Lower leg skin (tissue), 4 donors: ENCODE measurements at regions not wholly inside any gene's neighbourhood (a gene's known extent, or its start where the extent isn't known, plus 50 kb on each side); places are given as distances from the start of the nearest gene placed in this dataset.

Experiments used
- DNase-seq, 2 donors: peaks; one replicate each; pipeline ENCODE4 v3.0.0-alpha.2; 2019; ENCODE audit warnings: low spot score in 2 of 2
- H3K4me3 ChIP-seq: fragments of 200-600 bp; sonication (generic); 2 replicates; pipeline ENCODE4 v1.5.1; 2017; ENCODE audit warnings: mild to moderate bottlenecking, low read depth; ENCODE audit not compliant: poor library complexity, severe bottlenecking
- CTCF ChIP-seq, 3 donors: fragments of 450-650 bp; IDR thresholded peaks; one replicate each; pipeline ENCODE4 v1.5.1; 2016; ENCODE audit warnings: antibody characterized with exemption in 3 of 3, mild to moderate bottlenecking in 3 of 3, moderate library complexity in 2 of 3
- POLR2A ChIP-seq, 2 donors: fragments of 450-650 bp; IDR thresholded peaks; one replicate each; pipeline ENCODE4 v1.6.1; 2016 to 2017; ENCODE audit warnings: antibody characterized with exemption in 2 of 2, mild to moderate bottlenecking in 1 of 2, moderate library complexity in 1 of 2
- WGBS, 2 donors: methylation state at CpG; one replicate each; pipeline ENCODE4 v1.1.5; 2018; 5-methylcytosine and 5-hydroxymethylcytosine counted together
- intact Hi-C: fragments of 100-400 bp; cut with DNase I; formaldehyde crosslinking; loops from one replicate; pipeline ENCODE4 v1.15.0; 2023; ENCODE audit warnings: low total_unique reads

GRCh38 chr2:105576440-105577241 is 168.1 kb upstream of the NCK2 start:
- 51 to 58% methylated on average over 12 of the region's 12 CpGs for WGBS, 2 donors

GRCh38 chr2:105576050-105576439 is 168.7 kb upstream of the NCK2 start:
- TF ChIP-seq POLR2A (IDR thresholded peaks at IDR 0.05), result no peak
- TF ChIP-seq CTCF (IDR thresholded peaks at IDR 0.05), result no peak
- peak in 1 of 2 donors; percentile 61 for DNase-seq
- intact Hi-C loops, result loop anchor here (5.0 to 10.0 kb wide), 2 partner anchors 499 to 1521 kb away; no protein-coding TSS in a partner anchor
- H3K4me3 ChIP-seq, result no peak overlapping the region
- 56 to 60% methylated on average over 13 of the region's 13 CpGs for WGBS, 2 donors

More at GRCh38 chr2:105576440-105577241, 168.1 kb upstream of the NCK2 start:
- TF ChIP-seq POLR2A (IDR thresholded peaks at IDR 0.05), result no peak
- TF ChIP-seq CTCF (IDR thresholded peaks at IDR 0.05), result no peak
- intact Hi-C loops, result loop anchor here (5.0 to 10.0 kb wide), 2 partner anchors 498 to 1521 kb away; no protein-coding TSS in a partner anchor
- DNase-seq, result peak in 1 of 2 donors; percentile 70
- H3K4me3 ChIP-seq, result no peak overlapping the region

- intact Hi-C loops, result loop anchor here (5.0 to 10.0 kb wide), 2 partner anchors 499 to 1522 kb away; no protein-coding TSS in a partner anchor
- DNase-seq, result peak in 1 of 2 donors; percentile 43
- TF ChIP-seq POLR2A (IDR thresholded peaks at IDR 0.05), result no peak
- no peak for TF ChIP-seq CTCF (IDR thresholded peaks at IDR 0.05)
- 34 to 47% methylated on average over 9 of the region's 9 CpGs for WGBS, 2 donors
- no peak overlapping the region for H3K4me3 ChIP-seq
Observed at GRCh38 chr2:105575499-105576025, 169.2 kb upstream of the NCK2 start.

GRCh38 chr2:105574796-105575344 is 169.8 kb upstream of the NCK2 start:
- TF ChIP-seq POLR2A (IDR thresholded peaks at IDR 0.05) (no peak), CTCF (IDR thresholded peaks at IDR 0.05) (no peak)
- intact Hi-C loops, result loop anchor here (5.0 to 10.0 kb wide), 2 partner anchors 500 to 1522 kb away; no protein-coding TSS in a partner anchor
- DNase-seq, result no peak
- 84 to 91% methylated on average over 2 of the region's 2 CpGs for WGBS, 2 donors
- no peak overlapping the region for H3K4me3 ChIP-seq

- DNase-seq, result peak in 1 of 2 donors; percentile 40
- intact Hi-C loops, result loop anchor here (10.0 kb wide), 1 partner anchor 501 kb away; no protein-coding TSS in a partner anchor
- WGBS, 2 donors, result 47 to 59% methylated on average over 8 of the region's 8 CpGs
Observed at GRCh38 chr2:105573910-105574655, 170.6 kb upstream of the NCK2 start.

More at GRCh38 chr2:105573910-105574655, 170.6 kb upstream of the NCK2 start:
- no peak for TF ChIP-seq POLR2A (IDR thresholded peaks at IDR 0.05)
- TF ChIP-seq CTCF (IDR thresholded peaks at IDR 0.05), result no peak
- no peak overlapping the region for H3K4me3 ChIP-seq
